WTC11 (cell line): ENCODE measurements at regions not wholly inside any gene's neighbourhood (a gene's known extent, or its start where the extent isn't known, plus 50 kb on each side); places are given as distances from the start of the nearest gene placed in this dataset.

Source experiments
- ATAC-seq: fragments of 200-7000 bp; cut with Tn5 transposase; 2 replicates; pipeline ENCODE4 v1.10.0; 2021; ENCODE audit warnings: mild to moderate bottlenecking, moderate library complexity
- CTCF ChIA-PET: fragments of 300-600 bp; sonication (Branson Sonifier 250); formaldehyde crosslinking; loops from one replicate; lab custom pipeline; 2021; ENCODE audit warnings: antibody characterized with exemption; lab: Charles Lee
- POLR2A ChIA-PET: fragments of 350-600 bp; sonication (Branson Sonifier 250); formaldehyde crosslinking; loops from one replicate; lab custom pipeline; 2021; ENCODE audit warnings: antibody characterized with exemption; lab: Charles Lee
- DNase-seq: peaks from one replicate; pipeline ENCODE4 v3.0.0; 2021; ENCODE audit warnings: low spot score
- H3K27ac Mint-ChIP-seq: 2 replicates; pipeline ENCODE4 v1.8.0; 2021; ENCODE audit warnings: mixed read lengths
- H3K27me3 Mint-ChIP-seq: 2 replicates; pipeline ENCODE4 v1.8.0; 2021; ENCODE audit warnings: low read depth, mild to moderate bottlenecking, moderate library complexity, mixed read lengths
- H3K36me3 Mint-ChIP-seq: 2 replicates; pipeline ENCODE4 v1.8.0; 2021; ENCODE audit warnings: mixed read lengths
- H3K4me1 Mint-ChIP-seq: 2 replicates; pipeline ENCODE4 v1.8.0; 2022; ENCODE audit warnings: mixed read lengths
- H3K4me3 Mint-ChIP-seq: 2 replicates; pipeline ENCODE4 v1.8.0; 2021; ENCODE audit warnings: mild to moderate bottlenecking, moderate library complexity, mixed read lengths
- H3K9me3 Mint-ChIP-seq: 2 replicates; pipeline ENCODE4 v1.8.0; 2021; ENCODE audit warnings: mixed read lengths
- ATF6 ChIP-seq: sonication (generic); formaldehyde crosslinking; IDR thresholded peaks from 2 replicates; pipeline ENCODE4 v1.8.1; 2023; ENCODE audit warnings: mild to moderate bottlenecking, missing genetic modification reagents
- CREB1 ChIP-seq: sonication (generic); formaldehyde crosslinking; IDR thresholded peaks from 2 replicates; pipeline ENCODE4 v1.8.0; 2023; ENCODE audit warnings: mild to moderate bottlenecking, missing genetic modification reagents
- CREM ChIP-seq: sonication (generic); formaldehyde crosslinking; IDR thresholded peaks from 2 replicates; pipeline ENCODE4 v1.8.1; 2022; ENCODE audit warnings: mild to moderate bottlenecking, missing genetic modification reagents, moderate library complexity
- EMX1 ChIP-seq: fragments of 250-450 bp; sonication (Bioruptor Pico); IDR thresholded peaks from 2 replicates; pipeline ENCODE4 v1.8.0; 2021; ENCODE audit warnings: mild to moderate bottlenecking
- GTF2I ChIP-seq: fragments of 250-450 bp; sonication (Bioruptor Pico); conservative IDR thresholded peaks from 2 replicates; pipeline ENCODE4 v1.4.0; 2021; ENCODE audit warnings: mild to moderate bottlenecking
- KAT7 ChIP-seq: sonication (generic); formaldehyde crosslinking; IDR thresholded peaks from 2 replicates; pipeline ENCODE4 v1.8.1; 2023; ENCODE audit warnings: missing genetic modification reagents, mild to moderate bottlenecking, borderline replicate concordance
- MYBL2 ChIP-seq: sonication (generic); formaldehyde crosslinking; IDR thresholded peaks from 2 replicates; pipeline ENCODE4 v1.8.1; 2023; ENCODE audit warnings: mild to moderate bottlenecking, moderate library complexity, missing genetic modification reagents
- OVOL2 ChIP-seq: fragments of 250-450 bp; sonication (Bioruptor Pico); IDR thresholded peaks from 2 replicates; pipeline ENCODE4 v1.9.0; 2021; ENCODE audit warnings: mild to moderate bottlenecking, borderline replicate concordance
- PREB ChIP-seq: sonication (generic); formaldehyde crosslinking; IDR thresholded peaks from 2 replicates; pipeline ENCODE4 v1.8.1; 2022; ENCODE audit warnings: mild to moderate bottlenecking, missing genetic modification reagents, moderate library complexity, borderline replicate concordance
- TCF7 ChIP-seq: sonication (generic); formaldehyde crosslinking; IDR thresholded peaks from 2 replicates; pipeline ENCODE4 v1.8.0; 2022; ENCODE audit warnings: mild to moderate bottlenecking, low read depth, missing genetic modification reagents, moderate library complexity
- TP53 ChIP-seq: sonication (generic); formaldehyde crosslinking; IDR thresholded peaks from 2 replicates; pipeline ENCODE4 v1.8.1; 2023; ENCODE audit warnings: mild to moderate bottlenecking, missing genetic modification reagents
- ZNF138 ChIP-seq: sonication (generic); formaldehyde crosslinking; conservative IDR thresholded peaks from 2 replicates; pipeline ENCODE4 v1.8.1; 2022; ENCODE audit warnings: mild to moderate bottlenecking, moderate library complexity, missing genetic modification reagents
- ZNF263 ChIP-seq: sonication (generic); formaldehyde crosslinking; IDR thresholded peaks from 2 replicates; pipeline ENCODE4 v1.8.1; 2022; ENCODE audit warnings: low read depth, mild to moderate bottlenecking, moderate library complexity, missing genetic modification reagents
- ZNF281 ChIP-seq: sonication (generic); formaldehyde crosslinking; IDR thresholded peaks from 2 replicates; pipeline ENCODE4 v1.8.0; 2023; ENCODE audit warnings: mild to moderate bottlenecking, missing genetic modification reagents
- ZNF317 ChIP-seq: sonication (generic); formaldehyde crosslinking; IDR thresholded peaks from 2 replicates; pipeline ENCODE4 v1.8.1; 2023; ENCODE audit warnings: low read depth, mild to moderate bottlenecking, moderate library complexity, missing genetic modification reagents, borderline replicate concordance
- TF ChIP-seq, protein P1 (sequence below): sonication (generic); formaldehyde crosslinking; IDR thresholded peaks from 2 replicates; pipeline ENCODE4 v1.8.1; 2022; ENCODE audit warnings: mild to moderate bottlenecking, moderate library complexity, missing genetic modification reagents
- TF ChIP-seq, protein P2 (sequence below): sonication (generic); formaldehyde crosslinking; IDR thresholded peaks from 2 replicates; pipeline ENCODE4 v1.8.0; 2023; ENCODE audit warnings: missing genetic modification reagents, mild to moderate bottlenecking, borderline replicate concordance
- TF ChIP-seq, protein P3 (sequence below): sonication (generic); formaldehyde crosslinking; conservative IDR thresholded peaks from 2 replicates; pipeline ENCODE4 v1.8.1; 2022; ENCODE audit warnings: mild to moderate bottlenecking, missing genetic modification reagents
- TF ChIP-seq, protein P4 (sequence below): sonication (generic); formaldehyde crosslinking; IDR thresholded peaks from 2 replicates; pipeline ENCODE4 v1.8.1; 2023; ENCODE audit warnings: mild to moderate bottlenecking, moderate library complexity, missing genetic modification reagents
- TF ChIP-seq, protein P5 (sequence below): fragments of 250-450 bp; sonication (Bioruptor Pico); IDR thresholded peaks from 2 replicates; pipeline ENCODE4 v1.9.0; 2021; ENCODE audit warnings: mild to moderate bottlenecking, borderline replicate concordance

DNA sequence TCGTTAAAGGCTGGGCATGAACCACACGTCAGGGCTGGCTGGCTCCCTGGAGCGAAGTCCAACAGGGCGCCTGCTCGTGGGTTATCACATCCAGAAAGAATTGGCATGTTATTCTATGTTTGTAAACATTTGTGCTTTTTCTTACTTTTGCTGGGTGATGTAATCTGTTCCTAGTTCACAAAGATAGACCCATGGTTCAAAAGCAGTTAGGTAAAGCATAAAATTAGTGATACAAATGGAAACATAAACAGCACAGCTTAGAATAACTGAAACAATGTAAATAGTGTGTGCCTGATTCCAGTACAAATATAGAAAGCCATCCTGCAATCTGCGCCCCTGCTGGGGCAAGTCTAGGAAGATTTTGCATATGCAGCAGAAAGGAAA, 184.0 kb upstream of the C1orf174 start:
- Mint-ChIP-seq H3K27ac (no peak overlapping the region), H3K27me3 (peaks cover 23% of the 10 kb centered on the region)

More for the DNA sequence above, 184.0 kb upstream of the C1orf174 start:
- TF ChIP-seq TP53 (CRISPR knock-in tag): no peak
- no peak for TF ChIP-seq CREM
- no peak for TF ChIP-seq TCF7
- TF ChIP-seq ZNF281 (CRISPR knock-in tag): no peak
- TF ChIP-seq OVOL2 (CRISPR knock-in tag): no peak
- TF ChIP-seq PREB (CRISPR knock-in tag): no peak
- no peak for TF ChIP-seq ZNF138 (CRISPR knock-in tag)
- no peak for TF ChIP-seq ATF6
- no peak for TF ChIP-seq ZNF317 (CRISPR knock-in tag)
- TF ChIP-seq, protein P1, sequence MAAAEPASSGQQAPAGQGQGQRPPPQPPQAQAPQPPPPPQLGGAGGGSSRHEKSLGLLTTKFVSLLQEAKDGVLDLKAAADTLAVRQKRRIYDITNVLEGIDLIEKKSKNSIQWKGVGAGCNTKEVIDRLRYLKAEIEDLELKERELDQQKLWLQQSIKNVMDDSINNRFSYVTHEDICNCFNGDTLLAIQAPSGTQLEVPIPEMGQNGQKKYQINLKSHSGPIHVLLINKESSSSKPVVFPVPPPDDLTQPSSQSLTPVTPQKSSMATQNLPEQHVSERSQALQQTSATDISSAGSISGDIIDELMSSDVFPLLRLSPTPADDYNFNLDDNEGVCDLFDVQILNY (CRISPR knock-in tag): no peak
- no peak for TF ChIP-seq MYBL2 (CRISPR knock-in tag)
- TF ChIP-seq, protein P2, sequence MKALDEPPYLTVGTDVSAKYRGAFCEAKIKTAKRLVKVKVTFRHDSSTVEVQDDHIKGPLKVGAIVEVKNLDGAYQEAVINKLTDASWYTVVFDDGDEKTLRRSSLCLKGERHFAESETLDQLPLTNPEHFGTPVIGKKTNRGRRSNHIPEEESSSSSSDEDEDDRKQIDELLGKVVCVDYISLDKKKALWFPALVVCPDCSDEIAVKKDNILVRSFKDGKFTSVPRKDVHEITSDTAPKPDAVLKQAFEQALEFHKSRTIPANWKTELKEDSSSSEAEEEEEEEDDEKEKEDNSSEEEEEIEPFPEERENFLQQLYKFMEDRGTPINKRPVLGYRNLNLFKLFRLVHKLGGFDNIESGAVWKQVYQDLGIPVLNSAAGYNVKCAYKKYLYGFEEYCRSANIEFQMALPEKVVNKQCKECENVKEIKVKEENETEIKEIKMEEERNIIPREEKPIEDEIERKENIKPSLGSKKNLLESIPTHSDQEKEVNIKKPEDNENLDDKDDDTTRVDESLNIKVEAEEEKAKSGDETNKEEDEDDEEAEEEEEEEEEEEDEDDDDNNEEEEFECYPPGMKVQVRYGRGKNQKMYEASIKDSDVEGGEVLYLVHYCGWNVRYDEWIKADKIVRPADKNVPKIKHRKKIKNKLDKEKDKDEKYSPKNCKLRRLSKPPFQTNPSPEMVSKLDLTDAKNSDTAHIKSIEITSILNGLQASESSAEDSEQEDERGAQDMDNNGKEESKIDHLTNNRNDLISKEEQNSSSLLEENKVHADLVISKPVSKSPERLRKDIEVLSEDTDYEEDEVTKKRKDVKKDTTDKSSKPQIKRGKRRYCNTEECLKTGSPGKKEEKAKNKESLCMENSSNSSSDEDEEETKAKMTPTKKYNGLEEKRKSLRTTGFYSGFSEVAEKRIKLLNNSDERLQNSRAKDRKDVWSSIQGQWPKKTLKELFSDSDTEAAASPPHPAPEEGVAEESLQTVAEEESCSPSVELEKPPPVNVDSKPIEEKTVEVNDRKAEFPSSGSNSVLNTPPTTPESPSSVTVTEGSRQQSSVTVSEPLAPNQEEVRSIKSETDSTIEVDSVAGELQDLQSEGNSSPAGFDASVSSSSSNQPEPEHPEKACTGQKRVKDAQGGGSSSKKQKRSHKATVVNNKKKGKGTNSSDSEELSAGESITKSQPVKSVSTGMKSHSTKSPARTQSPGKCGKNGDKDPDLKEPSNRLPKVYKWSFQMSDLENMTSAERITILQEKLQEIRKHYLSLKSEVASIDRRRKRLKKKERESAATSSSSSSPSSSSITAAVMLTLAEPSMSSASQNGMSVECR (CRISPR knock-in tag): no peak
- no peak for TF ChIP-seq CREB1 (CRISPR knock-in tag)
- TF ChIP-seq EMX1 (CRISPR knock-in tag): no peak
- TF ChIP-seq, protein P3, sequence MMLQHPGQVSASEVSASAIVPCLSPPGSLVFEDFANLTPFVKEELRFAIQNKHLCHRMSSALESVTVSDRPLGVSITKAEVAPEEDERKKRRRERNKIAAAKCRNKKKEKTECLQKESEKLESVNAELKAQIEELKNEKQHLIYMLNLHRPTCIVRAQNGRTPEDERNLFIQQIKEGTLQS (CRISPR knock-in tag): no peak
- TF ChIP-seq, protein P4, sequence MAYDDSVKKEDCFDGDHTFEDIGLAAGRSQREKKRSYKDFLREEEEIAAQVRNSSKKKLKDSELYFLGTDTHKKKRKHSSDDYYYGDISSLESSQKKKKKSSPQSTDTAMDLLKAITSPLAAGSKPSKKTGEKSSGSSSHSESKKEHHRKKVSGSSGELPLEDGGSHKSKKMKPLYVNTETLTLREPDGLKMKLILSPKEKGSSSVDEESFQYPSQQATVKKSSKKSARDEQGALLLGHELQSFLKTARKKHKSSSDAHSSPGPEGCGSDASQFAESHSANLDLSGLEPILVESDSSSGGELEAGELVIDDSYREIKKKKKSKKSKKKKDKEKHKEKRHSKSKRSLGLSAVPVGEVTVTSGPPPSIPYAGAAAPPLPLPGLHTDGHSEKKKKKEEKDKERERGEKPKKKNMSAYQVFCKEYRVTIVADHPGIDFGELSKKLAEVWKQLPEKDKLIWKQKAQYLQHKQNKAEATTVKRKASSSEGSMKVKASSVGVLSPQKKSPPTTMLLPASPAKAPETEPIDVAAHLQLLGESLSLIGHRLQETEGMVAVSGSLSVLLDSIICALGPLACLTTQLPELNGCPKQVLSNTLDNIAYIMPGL (CRISPR knock-in tag): no peak
- no peak for TF ChIP-seq KAT7 (CRISPR knock-in tag)
- no peak for TF ChIP-seq GTF2I (CRISPR knock-in tag)
- TF ChIP-seq ZNF263 (CRISPR knock-in tag): no peak
- TF ChIP-seq, protein P5, sequence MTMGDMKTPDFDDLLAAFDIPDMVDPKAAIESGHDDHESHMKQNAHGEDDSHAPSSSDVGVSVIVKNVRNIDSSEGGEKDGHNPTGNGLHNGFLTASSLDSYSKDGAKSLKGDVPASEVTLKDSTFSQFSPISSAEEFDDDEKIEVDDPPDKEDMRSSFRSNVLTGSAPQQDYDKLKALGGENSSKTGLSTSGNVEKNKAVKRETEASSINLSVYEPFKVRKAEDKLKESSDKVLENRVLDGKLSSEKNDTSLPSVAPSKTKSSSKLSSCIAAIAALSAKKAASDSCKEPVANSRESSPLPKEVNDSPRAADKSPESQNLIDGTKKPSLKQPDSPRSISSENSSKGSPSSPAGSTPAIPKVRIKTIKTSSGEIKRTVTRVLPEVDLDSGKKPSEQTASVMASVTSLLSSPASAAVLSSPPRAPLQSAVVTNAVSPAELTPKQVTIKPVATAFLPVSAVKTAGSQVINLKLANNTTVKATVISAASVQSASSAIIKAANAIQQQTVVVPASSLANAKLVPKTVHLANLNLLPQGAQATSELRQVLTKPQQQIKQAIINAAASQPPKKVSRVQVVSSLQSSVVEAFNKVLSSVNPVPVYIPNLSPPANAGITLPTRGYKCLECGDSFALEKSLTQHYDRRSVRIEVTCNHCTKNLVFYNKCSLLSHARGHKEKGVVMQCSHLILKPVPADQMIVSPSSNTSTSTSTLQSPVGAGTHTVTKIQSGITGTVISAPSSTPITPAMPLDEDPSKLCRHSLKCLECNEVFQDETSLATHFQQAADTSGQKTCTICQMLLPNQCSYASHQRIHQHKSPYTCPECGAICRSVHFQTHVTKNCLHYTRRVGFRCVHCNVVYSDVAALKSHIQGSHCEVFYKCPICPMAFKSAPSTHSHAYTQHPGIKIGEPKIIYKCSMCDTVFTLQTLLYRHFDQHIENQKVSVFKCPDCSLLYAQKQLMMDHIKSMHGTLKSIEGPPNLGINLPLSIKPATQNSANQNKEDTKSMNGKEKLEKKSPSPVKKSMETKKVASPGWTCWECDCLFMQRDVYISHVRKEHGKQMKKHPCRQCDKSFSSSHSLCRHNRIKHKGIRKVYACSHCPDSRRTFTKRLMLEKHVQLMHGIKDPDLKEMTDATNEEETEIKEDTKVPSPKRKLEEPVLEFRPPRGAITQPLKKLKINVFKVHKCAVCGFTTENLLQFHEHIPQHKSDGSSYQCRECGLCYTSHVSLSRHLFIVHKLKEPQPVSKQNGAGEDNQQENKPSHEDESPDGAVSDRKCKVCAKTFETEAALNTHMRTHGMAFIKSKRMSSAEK (CRISPR knock-in tag): no peak
- Mint-ChIP-seq H3K9me3 (peaks cover 81% of the 10 kb centered on the region), H3K36me3 (peaks cover 82% of the 10 kb centered on the region), H3K4me3 (no peak overlapping the region), H3K4me1 (no peaks in the 10 kb centered on the region)
- ATAC-seq: no peak
- DNase-seq: no peak
- POLR2A ChIA-PET: no interaction called here
- CTCF ChIA-PET: no interaction called here
